Gastroesophageal sphincter (tissue), 3 donors: ENCODE measurements at regions not wholly inside any gene's neighbourhood (a gene's known extent, or its start where the extent isn't known, plus 50 kb on each side); places are given as distances from the start of the nearest gene placed in this dataset.

Experiments used
- CTCF ChIP-seq, 4 experiments: fragments of 200-600 bp in 2 of 4; fragments of 450-650 bp in 2 of 4; sonication (generic) in 1 of 4; IDR thresholded peaks; one replicate each; pipeline ENCODE4 v1.5.1; 2017 to 2019; ENCODE audit warnings: antibody characterized with exemption in 4 of 4, mild to moderate bottlenecking in 2 of 4, moderate library complexity in 2 of 4
- POLR2AphosphoS5 ChIP-seq: sonication (generic); formaldehyde crosslinking; IDR thresholded peaks from one replicate; pipeline ENCODE4 v1.6.1; 2017; ENCODE audit warnings: antibody characterized with exemption

GRCh38 chrX:82721891-82722290 is 786.2 kb upstream of the POU3F4 start:
- no peak for TF ChIP-seq CTCF (IDR thresholded peaks at IDR 0.05)
- TF ChIP-seq POLR2AphosphoS5: no peak
